Adipocyte (in vitro differentiated cells): ENCODE measurements at regions not wholly inside any gene's neighbourhood (a gene's known extent, or its start where the extent isn't known, plus 50 kb on each side); places are given as distances from the start of the nearest gene placed in this dataset.

Experiments used
- DNase-seq: peaks from one replicate; pipeline ENCODE4 v3.0.0-alpha.2; 2015; ENCODE audit warnings: low read depth
- H3K27me3 ChIP-seq: replicated peaks from 2 replicates; pipeline ENCODE4 v1.7.0; 2013; ENCODE audit warnings: mild to moderate bottlenecking, low read length, moderate library complexity; ENCODE audit not compliant: control insufficient read depth, insufficient read depth
- H3K36me3 ChIP-seq: 2 replicates; pipeline ENCODE4 v1.7.0; 2013; ENCODE audit warnings: low read length, mild to moderate bottlenecking, moderate library complexity; ENCODE audit not compliant: control insufficient read depth, insufficient read depth, severe bottlenecking
- H3K4me1 ChIP-seq: 2 replicates; pipeline ENCODE4 v1.7.0; 2013; ENCODE audit warnings: mild to moderate bottlenecking, low read length, moderate library complexity; ENCODE audit not compliant: control insufficient read depth, insufficient read depth
- H3K4me3 ChIP-seq: 2 replicates; pipeline ENCODE4 v1.7.0; 2013; ENCODE audit warnings: mild to moderate bottlenecking, low read length, moderate library complexity
- H3K9ac ChIP-seq: 2 replicates; pipeline ENCODE4 v1.7.0; 2013; ENCODE audit warnings: mild to moderate bottlenecking, low read length, moderate library complexity
- H3K9me3 ChIP-seq: 2 replicates; pipeline ENCODE4 v1.7.0; 2013; ENCODE audit warnings: mild to moderate bottlenecking, low read length, moderate library complexity; ENCODE audit not compliant: control insufficient read depth

DNA sequence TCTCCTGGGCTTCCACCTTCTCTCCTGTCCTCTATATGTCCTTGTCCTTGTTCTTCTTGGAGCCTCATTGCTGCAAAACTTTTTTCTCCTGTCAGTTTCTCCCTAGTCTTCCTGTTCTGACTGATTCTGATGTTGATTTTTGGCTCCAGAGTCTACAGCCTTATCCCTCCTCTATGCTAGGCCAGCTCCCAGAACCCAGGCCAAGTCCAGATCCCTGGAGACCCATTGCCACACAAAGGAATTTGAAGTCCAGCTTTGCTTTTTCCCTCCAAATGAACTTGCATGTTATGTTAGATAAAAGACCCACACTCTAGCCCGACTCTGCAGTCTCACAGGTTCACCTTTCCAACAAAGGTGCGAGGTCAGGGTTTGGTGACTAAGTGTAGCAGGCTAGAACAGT, 203.1 kb downstream of the FNDC1 start:
- DNase-seq = no peak
- H3K9ac ChIP-seq = no peak overlapping the region
- no peak overlapping the region for H3K4me3 ChIP-seq
- peaks cover 26% of the 10 kb centered on the region for H3K9me3 ChIP-seq
- peaks cover 15% of the 10 kb centered on the region for H3K4me1 ChIP-seq
- H3K27me3 ChIP-seq = peaks cover 7% of the 10 kb centered on the region
- H3K36me3 ChIP-seq = no peaks in the 10 kb centered on the region

DNA sequence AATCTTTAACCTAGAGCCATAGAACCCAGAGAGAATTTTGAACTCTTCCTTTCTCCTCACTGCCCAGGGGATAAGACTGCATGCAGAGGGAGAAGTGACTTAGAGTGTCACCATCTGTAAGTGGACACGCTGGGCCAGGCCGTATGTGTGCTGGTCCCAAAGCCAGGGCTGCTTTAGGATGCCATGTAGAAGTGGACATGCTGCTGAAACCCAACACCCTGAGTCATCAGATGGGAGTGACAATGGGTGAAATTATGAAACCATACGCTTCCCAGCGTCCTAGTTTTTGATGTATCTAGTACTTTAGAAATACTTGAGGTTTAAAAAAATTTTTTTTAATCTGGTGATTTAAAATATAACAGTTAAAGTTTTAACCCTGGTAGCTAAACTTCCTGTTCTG, 191.1 kb downstream of the FNDC1 start:
- H3K9me3 ChIP-seq = no peaks in the 10 kb centered on the region
- peaks cover 30% of the 10 kb centered on the region for H3K27me3 ChIP-seq
- H3K4me1 ChIP-seq = peaks cover 4% of the 10 kb centered on the region
- no peak overlapping the region for H3K4me3 ChIP-seq
- H3K36me3 ChIP-seq = no peaks in the 10 kb centered on the region
- DNase-seq = peak; percentile 12
- H3K9ac ChIP-seq = no peak overlapping the region

DNA sequence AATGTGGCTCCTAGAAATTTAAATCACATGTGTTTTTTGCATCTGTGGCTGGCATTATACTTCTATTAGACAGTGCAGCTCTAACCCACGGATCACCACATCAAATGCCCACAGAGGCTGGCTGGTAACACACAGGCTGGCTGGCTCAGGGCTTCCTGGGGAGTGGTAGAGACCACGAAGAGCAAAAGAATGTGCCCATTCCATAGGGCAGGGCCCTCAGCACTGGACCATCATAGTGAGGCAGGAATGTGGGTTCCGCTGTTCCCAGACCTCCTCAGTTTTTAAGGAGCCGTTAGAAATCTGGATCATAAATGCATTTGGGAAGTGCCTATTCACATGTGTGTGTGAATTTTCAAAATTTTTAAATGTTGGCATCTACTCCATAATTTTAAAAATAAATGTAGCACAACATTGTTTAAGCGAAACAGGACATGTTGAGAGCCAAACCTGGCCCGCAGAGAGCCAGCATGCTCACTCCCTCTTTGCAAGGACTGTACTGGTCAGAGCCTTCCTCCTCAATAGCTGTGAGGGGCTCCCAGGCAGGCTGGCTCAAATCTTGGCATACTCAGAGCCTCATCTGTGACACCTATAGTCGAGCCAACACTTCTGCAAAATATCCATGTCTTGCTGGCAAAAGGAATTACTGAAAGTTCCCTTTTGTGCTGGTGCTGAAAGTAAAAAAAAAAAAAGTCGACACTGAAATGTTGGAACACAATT, 190.5 kb downstream of the FNDC1 start:
- H3K36me3 ChIP-seq = no peaks in the 10 kb centered on the region

DNA sequence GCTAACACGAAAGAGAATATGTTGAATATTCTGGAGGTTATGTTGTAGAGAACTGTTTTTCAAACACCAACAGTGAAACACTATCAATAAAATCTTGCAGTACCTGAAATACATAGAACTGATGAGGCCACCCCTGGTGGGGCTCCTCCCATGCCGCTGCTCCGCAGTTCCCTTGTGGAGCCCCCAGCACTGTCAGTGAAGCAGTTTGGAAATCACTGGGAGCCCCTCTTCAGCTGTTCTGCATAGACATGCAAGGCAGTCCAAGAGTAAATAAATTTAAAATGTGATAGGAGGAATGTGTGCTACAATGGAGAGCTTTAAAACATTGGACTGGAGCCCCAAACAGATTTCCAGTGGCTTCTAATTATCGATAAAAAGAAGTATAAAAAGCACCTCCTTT, 189.4 kb downstream of the FNDC1 start:
- H3K4me1 ChIP-seq = peaks cover 4% of the 10 kb centered on the region
- no peaks in the 10 kb centered on the region for H3K9me3 ChIP-seq
- no peaks in the 10 kb centered on the region for H3K36me3 ChIP-seq
- H3K4me3 ChIP-seq = no peak overlapping the region
- no peak overlapping the region for H3K9ac ChIP-seq
- H3K27me3 ChIP-seq = peaks cover 31% of the 10 kb centered on the region
- no peak for DNase-seq

More for the DNA sequence above, 190.5 kb downstream of the FNDC1 start:
- Histone ChIP-seq H3K4me1 (peaks cover 4% of the 10 kb centered on the region), H3K9me3 (no peaks in the 10 kb centered on the region), H3K9ac (no peak overlapping the region), H3K4me3 (no peak overlapping the region), H3K27me3 (peaks cover 31% of the 10 kb centered on the region)
- no peak for DNase-seq

DNA sequence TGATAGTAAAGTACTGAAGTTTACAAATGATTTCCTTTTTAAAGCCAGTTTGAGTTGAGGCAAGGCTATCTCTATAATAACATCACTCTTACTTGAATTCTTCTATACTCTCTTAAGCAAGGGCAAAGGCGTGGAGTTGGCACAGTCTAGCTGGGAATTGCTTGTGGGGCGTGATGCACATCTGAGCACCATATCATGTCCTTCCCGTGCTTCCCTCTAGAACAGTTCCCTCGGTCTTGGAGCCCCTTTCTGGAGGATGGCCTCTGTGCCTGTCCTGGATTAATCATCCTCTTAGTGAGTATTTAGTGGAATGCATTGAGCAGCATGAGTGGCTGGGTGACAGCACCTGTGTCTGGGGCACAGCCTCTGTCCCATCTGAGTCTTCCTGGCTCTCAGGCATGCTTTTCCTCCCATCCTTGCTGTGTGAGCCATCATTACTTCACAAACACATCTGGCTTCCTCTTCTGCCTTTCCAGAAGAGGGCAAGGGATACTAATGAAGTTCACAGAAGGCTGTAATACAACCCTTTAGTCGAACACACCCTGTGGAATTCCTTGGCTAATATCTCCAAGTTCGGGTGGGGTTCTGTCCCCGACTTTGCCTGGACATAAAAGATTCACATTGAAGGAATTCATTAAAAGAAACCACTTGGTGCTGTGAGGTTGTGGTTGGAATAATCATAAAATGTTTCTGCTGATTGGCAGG, 188.2 kb downstream of the FNDC1 start:
- H3K4me1 ChIP-seq = peaks cover 4% of the 10 kb centered on the region
- H3K27me3 ChIP-seq = peaks cover 31% of the 10 kb centered on the region
- no peaks in the 10 kb centered on the region for H3K9me3 ChIP-seq
- H3K9ac ChIP-seq = no peak overlapping the region
- no peak overlapping the region for H3K4me3 ChIP-seq
- DNase-seq = no peak
- H3K36me3 ChIP-seq = no peaks in the 10 kb centered on the region

DNA sequence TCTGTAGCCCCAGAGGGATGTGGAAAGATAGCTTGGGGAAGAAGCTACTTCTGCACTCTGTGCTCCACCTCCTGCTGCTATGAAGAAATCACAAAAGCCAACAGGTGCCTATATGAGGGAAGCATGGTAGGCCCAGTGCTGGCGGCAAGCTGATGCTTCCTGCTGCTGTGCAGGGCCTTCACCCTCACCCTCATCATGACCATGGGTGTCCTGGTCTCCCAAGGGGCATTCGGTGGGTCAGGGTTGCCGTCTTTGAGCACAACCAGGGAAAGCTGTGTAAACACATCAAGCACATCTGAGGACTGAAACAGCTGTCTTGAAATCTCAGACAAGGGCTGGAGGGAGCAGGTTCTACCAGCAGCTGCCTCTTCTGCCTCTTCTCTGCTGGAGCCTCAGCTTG, 184.0 kb downstream of the FNDC1 start:
- H3K27me3 ChIP-seq = peaks cover 32% of the 10 kb centered on the region
- no peak overlapping the region for H3K9ac ChIP-seq
- H3K36me3 ChIP-seq = no peaks in the 10 kb centered on the region
- DNase-seq = no peak
- H3K9me3 ChIP-seq = no peaks in the 10 kb centered on the region
- H3K4me3 ChIP-seq = no peak overlapping the region
- H3K4me1 ChIP-seq = no peaks in the 10 kb centered on the region

DNA sequence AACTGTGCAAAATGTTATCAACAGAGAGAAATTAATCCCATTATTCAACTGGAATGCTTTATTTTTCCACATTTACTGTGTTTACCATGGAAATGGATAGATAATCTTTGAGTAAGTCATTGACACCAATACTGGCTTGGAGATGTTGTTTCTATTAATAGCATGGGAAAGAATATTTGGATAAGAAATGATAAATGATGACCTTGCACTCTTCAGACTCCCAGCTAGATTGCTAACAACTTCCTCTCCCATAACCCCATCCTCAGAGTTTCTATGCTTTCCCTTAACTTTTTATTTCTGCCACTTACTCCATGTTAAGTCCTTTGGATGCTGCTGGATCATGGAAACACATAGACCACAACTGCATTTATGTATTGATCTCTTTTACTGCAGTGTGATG, 182.5 kb downstream of the FNDC1 start:
- Histone ChIP-seq H3K4me1 (no peaks in the 10 kb centered on the region), H3K36me3 (no peaks in the 10 kb centered on the region), H3K4me3 (no peak overlapping the region), H3K27me3 (peaks cover 19% of the 10 kb centered on the region), H3K9ac (no peak overlapping the region), H3K9me3 (no peaks in the 10 kb centered on the region)
- no peak for DNase-seq

DNA sequence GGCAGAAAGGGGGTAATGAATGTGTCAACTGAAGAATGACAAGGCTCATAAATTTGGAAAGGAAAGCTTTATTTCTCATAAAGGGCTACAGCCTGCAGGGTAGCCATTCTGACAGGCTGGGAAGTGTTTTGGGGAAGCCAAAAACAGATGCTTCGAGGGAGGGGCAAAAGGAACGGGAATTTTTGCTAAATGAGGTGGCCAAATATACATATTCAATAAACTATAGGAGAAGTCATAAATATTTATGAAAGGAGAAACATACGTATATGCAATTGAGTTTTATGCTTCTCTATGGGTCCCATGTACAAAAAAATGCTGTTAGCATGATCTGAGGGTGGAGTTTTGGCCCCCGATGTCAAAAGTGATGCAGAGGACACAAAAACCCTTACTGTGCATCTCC, 180.7 kb downstream of the FNDC1 start:
- Histone ChIP-seq H3K9me3 (no peaks in the 10 kb centered on the region), H3K4me1 (no peaks in the 10 kb centered on the region), H3K9ac (no peak overlapping the region), H3K4me3 (no peak overlapping the region), H3K27me3 (peaks cover 8% of the 10 kb centered on the region), H3K36me3 (no peaks in the 10 kb centered on the region)
- no peak for DNase-seq

DNA sequence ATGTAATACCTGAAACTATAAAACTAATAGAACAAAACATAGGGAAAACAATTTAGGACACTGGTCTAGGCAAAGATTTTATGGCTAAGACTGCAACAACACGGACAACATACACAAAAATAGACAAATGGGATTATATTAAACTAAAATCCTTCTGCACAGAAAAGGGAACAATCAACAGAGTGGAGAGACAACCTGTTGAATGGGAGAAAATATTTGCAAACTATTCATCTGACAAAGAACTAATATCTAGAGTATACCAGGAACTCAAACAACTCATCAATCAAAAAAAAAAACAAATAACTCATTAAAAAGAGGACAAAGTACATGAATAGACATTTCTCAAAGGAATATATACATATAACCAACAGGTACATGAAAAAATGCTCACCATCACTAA, 174.5 kb downstream of the FNDC1 start:
- Histone ChIP-seq H3K4me1 (no peaks in the 10 kb centered on the region), H3K4me3 (no peak overlapping the region), H3K36me3 (no peaks in the 10 kb centered on the region), H3K9me3 (peaks cover 19% of the 10 kb centered on the region), H3K27me3 (peaks cover 3% of the 10 kb centered on the region), H3K9ac (no peak overlapping the region)
- DNase-seq = no peak

DNA sequence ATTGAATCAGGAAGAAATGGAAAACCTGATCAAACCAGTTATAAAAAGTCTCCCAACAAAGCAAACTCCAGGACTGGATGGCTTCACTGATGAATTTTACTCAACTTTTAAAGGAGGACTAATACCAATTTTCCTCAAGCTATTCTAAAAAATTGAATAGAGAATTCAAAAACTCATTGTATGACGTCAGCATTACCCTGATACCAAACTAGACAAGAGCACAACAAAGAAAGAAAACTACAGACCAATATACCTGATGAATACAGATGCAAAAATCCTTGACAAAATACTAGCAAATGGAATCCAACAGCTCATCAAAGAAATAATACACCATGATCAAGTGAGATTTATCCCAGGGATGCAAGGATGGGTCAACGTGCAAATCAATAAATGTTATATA, 172.9 kb downstream of the FNDC1 start:
- Histone ChIP-seq H3K36me3 (no peaks in the 10 kb centered on the region), H3K4me3 (no peak overlapping the region), H3K4me1 (no peaks in the 10 kb centered on the region)

DNA sequence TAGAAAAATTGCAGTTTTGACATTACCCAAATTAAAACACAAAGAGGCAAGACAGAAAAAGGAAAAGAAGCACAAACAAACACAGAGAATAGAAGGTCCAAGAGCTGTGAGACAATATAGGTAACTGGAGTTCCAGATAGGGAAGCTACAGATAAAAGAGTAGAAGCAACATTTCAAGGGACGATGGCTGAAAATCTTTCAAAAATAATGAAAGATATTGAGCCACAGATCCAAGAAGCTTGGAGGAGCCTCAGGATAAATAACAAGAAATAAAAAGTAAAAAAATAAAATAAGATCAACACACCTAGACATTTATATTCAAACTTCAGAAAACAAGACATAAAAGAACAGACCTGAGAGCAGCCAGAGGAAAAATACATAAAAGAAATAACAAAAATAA, 164.9 kb downstream of the FNDC1 start:
- no peaks in the 10 kb centered on the region for H3K27me3 ChIP-seq
- DNase-seq = no peak
- no peak overlapping the region for H3K4me3 ChIP-seq
- H3K36me3 ChIP-seq = no peaks in the 10 kb centered on the region
- no peaks in the 10 kb centered on the region for H3K4me1 ChIP-seq
- peaks cover 38% of the 10 kb centered on the region for H3K9me3 ChIP-seq
- H3K9ac ChIP-seq = no peak overlapping the region

More for the DNA sequence above, 172.9 kb downstream of the FNDC1 start:
- no peaks in the 10 kb centered on the region for H3K27me3 ChIP-seq
- no peak for DNase-seq
- no peak overlapping the region for H3K9ac ChIP-seq
- peaks cover 22% of the 10 kb centered on the region for H3K9me3 ChIP-seq
